HG03095 (cell line): ENCODE measurements at regions not wholly inside any gene's neighbourhood (a gene's known extent, or its start where the extent isn't known, plus 50 kb on each side); places are given as distances from the start of the nearest gene placed in this dataset.
"Not testable (repeated sequence)": the region's sequence is repeated elsewhere in the genome, so short reads cannot be mapped to it uniquely, and the experiment has no call there.

Source experiments
- ATAC-seq: cut with Tn5 transposase; IDR thresholded peaks from one replicate; pipeline ENCODE4 v1.9.1; 2021; ENCODE audit warnings: moderate library complexity; ENCODE audit not compliant: unreplicated experiment

GRCh38 chr5:110221036-110221435, 505.4 kb downstream of the TMEM232 start:
- no peak for ATAC-seq

- ATAC-seq: no peak
Measured at GRCh38 chr5:110224050-110224449, 502.4 kb downstream of the TMEM232 start.

DNA sequence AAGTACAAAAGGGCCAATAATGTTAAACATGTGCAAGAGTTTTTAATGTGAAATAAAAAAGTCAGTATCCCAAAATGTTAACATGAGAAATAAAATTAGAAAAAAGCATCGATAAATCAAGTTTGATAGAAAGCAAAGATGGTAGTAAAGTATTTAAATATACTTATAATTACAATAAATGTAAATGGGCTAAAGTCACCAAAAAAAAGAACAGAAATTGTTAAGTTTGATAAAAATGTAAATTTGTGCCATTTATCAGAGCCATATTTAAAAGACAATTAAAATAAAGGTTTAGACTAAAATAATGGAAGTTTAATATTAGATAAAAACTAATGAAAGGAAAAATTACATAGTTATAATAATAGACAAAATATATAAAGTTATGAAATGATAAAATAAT, 500.5 kb downstream of the TMEM232 start:
- no peak for ATAC-seq

- no peak for ATAC-seq
Measured at GRCh38 chr5:110239786-110240185, 486.7 kb downstream of the TMEM232 start.

DNA sequence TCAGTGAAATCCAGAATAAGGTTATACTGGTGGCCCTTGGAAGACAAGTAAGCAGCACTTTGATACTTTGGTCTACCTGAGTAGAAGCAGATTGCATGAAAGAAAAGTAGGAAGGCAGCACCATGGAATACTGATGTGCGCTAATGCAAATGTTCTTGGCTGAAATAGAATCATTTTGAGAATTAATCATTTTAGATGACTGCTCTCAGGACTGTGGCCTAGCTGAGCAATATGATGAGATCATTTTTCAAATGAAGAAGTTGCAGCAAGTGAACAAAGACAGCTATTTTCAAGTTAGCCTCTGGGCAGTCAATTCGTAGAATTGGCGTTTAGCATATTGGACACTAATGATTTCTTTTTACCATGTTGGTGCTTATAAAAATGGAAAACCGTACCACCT, 483.5 kb downstream of the TMEM232 start:
- ATAC-seq: no peak

- ATAC-seq: no peak
Measured at GRCh38 chr5:110248921-110249320, 477.6 kb downstream of the TMEM232 start.

DNA sequence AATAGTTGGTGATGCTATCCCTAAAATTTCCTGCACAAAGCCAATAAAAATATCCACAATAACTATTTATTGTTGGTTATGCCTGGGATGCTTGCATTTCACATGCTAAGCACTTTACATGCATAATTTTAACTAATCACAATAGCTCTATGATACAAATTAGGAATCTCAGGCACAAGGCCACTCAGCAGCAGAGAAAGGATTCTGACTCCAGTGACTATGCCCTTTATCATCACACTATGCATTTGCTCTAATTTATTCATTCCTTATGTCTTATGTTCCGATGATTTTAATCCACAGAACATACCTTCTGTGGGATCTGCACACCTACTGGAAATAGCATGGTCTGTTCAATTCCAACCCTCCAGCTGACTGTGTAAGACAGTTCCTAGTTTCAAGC, 476.1 kb downstream of the TMEM232 start:
- ATAC-seq: no peak

DNA sequence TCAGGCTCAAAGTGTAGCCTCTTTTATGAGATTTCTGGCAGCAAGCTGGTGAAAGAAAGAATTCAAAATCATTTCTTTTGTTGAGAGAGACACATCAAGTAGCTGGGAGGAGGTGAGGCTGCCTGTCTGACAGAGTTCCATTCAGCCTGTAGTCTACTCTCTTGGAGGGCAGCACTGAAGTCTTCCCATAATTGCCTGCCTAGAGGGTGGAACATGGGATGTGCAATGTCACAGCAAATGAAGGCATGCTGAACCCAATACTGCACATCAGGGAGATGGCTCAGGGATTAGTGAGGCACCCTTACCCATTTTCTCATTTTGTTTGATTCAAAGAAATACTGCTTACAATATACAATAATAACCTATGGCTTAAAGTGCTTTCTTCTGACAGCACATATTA, 475.7 kb downstream of the TMEM232 start:
- no peak for ATAC-seq

DNA sequence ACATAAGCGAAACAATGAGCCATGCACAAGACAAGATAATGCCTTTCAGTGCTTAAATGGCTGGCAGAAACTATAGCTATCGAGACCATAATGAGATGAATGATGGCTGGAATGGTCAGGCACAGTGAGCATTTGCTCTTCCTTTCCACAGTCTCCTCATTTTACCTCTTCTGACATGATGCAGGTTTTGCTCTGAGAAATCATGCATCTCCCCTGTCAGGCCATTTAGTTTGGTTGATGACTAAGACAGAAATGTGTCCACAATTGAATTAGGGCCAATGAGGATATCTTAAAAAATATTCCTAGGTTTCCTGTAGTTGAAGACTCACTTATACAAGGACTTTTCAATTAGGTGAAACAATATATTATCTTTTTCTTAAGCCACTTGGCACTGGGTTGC, 475.1 kb downstream of the TMEM232 start:
- ATAC-seq: no peak

GRCh38 chr5:110255194-110255593, 471.3 kb downstream of the TMEM232 start:
- ATAC-seq: no peak

DNA sequence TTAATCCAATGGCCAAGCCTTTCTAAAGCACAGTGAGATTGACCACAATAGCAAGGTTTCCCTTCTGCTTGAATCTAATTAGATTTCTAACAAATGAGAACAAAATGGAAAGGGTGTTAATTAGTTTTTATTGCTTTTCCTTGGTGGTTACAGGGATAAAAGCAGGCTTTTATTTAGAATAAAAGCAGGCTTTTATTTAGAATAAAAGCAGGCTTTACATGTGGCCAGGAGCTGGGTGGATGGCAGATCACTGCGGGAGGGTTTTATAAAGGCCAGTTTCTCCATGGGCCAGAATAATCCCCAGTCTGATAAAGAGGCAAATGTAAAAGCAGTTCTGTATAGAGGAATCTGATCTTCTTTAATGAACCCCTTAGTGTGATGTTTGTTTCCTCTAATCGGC, 470.2 kb downstream of the TMEM232 start:
- no peak for ATAC-seq

DNA sequence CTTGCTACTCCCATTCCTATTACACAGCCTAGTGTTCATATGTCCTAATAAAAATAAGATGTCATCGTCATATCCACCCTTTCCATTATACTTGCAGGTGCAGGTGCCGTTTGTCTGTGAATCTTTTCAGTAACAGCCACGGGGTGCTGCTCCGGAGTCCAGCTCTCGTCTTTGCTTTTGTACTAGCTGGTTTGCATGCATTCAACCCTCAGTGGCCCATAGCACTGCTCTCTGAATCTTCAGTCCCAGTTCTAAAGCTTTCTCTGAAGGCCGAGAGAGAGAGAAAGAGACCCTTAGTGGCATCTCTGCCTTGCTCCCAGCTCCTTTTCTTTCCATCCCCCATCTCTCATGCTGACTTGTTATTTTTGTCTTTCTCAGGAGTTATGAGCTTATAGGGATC, 468.5 kb downstream of the TMEM232 start:
- ATAC-seq: no peak

DNA sequence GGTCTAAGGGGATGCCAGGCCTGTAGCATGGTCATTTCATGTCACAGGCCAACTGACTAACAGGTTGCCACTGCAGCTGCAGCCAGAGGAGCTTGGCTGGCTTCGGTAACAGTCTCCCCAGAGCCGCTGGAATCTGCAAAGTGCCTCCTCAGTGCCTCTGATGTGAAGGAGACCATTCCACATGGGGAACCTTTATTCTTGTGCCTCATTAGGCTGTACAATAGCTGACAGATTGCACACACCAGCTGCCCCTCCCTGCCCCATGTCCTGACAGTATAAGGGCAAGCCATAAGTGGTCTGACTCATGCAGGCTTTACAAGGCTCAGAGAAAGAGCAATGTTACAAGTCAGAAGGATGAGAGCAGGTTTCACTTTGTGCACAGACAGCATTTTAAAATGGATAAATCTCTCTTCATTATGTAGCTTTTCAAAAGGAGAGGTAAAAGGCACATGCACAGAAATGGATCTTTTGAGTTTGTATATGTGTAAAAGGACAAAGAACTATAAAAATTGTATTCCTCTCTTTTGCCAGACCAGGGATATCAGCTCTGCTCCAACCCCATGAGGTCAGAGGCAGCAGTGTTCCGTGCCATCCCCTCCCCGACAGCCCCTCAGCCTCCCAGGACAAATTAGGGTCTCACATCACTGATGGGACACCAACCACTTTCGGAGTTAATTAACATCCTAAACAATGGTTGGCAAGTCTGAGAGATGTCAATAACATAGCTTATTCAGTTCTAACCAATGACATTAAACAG, 467.8 kb downstream of the TMEM232 start:
- ATAC-seq: no peak

GRCh38 chr5:110262749-110263148, 463.7 kb downstream of the TMEM232 start:
- no peak for ATAC-seq

GRCh38 chr5:110264661-110265060, 461.8 kb downstream of the TMEM232 start:
- ATAC-seq: no peak

DNA sequence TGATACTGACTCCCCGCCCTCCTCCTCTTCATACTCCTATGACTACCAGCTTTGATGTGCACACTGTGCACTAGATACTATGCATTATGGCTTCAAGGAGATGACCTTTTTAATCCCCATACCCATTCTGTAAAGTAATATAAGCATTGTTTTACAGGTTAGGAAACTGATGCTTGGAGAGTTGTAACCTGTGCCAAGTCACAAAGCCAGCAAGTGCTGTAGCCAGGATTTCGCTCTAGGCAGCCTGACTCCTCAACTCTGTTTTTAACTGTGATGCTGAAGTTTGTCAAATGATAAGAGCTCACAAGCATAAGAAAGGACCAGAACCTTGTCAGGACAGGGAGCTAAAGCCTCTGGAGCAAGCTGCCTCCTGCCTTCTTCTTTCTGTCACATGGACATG, 461.3 kb downstream of the TMEM232 start:
- no peak for ATAC-seq

GRCh38 chr5:110267714-110268113, 458.8 kb downstream of the TMEM232 start:
- ATAC-seq: no peak

DNA sequence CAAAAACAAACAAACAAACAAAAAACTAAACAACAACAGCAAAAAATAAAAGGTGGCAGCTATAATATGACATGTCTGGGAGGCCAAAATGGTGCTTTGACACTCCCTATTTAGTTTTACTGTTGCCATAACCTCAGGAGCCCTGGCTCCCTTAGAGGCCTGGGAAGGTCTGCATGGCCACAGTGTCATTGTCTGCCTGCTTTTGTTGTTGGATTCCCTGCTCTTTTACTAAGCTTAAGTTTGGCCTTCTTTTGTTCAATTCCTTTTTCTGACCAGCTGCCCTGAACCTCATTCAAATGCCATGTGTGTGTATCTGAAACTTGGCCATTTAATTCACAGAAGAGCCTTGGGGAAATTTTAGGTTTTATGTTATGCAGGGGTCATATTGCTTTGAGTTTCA, 458.2 kb downstream of the TMEM232 start:
- ATAC-seq: no peak

DNA sequence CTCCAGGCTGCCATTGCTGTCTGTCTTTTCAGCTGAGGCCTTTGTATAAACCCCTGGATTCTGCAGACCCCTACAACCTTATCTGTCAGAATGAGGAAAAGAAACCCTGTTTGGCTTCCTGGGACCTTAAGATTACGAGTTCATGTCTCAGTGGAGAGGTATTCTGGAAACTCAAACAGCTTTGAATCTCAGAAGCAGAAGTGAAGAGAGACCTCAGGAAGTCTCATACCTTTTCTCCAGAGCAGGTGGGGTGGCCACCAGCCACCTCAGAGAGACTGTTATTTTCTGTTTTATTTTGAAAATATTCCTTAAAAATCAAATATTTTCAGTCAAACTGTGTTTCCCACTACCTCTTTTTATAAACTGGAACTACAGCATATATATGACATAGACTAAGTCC, 457.5 kb downstream of the TMEM232 start:
- no peak for ATAC-seq

GRCh38 chr5:110269478-110270142, 456.9 kb downstream of the TMEM232 start:
- no peak for ATAC-seq

DNA sequence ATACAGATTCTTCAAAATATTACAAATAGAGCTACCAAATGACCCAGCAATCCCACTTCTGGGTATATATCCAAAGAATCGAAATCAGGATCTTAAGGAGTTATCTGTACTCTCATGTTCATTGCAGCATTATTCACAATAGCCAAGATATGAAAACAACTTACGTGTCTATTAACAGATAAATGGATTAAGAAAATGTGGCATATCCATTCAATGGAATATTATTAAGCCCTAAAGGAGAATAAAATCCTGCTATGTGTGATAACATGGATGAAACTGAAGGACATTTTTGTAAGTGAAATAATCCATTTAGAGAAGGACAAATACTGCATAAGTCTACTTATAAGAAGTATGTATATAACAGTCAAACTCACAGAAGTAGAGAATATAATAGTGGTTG, 450.6 kb downstream of the TMEM232 start:
- ATAC-seq: no peak

GRCh38 chr5:110278449-110278848, 448.0 kb downstream of the TMEM232 start:
- not testable (repeated sequence) for ATAC-seq

GRCh38 chr5:110284121-110284520, 442.4 kb downstream of the TMEM232 start:
- ATAC-seq: not testable (repeated sequence)
